COLO829 (cell line): ENCODE measurements at regions not wholly inside any gene's neighbourhood (a gene's known extent, or its start where the extent isn't known, plus 50 kb on each side); places are given as distances from the start of the nearest gene placed in this dataset.

Experiments used
- DNase-seq: peaks from one replicate; pipeline ENCODE4 v3.0.0; 2012; ENCODE audit warnings: low spot score

DNA sequence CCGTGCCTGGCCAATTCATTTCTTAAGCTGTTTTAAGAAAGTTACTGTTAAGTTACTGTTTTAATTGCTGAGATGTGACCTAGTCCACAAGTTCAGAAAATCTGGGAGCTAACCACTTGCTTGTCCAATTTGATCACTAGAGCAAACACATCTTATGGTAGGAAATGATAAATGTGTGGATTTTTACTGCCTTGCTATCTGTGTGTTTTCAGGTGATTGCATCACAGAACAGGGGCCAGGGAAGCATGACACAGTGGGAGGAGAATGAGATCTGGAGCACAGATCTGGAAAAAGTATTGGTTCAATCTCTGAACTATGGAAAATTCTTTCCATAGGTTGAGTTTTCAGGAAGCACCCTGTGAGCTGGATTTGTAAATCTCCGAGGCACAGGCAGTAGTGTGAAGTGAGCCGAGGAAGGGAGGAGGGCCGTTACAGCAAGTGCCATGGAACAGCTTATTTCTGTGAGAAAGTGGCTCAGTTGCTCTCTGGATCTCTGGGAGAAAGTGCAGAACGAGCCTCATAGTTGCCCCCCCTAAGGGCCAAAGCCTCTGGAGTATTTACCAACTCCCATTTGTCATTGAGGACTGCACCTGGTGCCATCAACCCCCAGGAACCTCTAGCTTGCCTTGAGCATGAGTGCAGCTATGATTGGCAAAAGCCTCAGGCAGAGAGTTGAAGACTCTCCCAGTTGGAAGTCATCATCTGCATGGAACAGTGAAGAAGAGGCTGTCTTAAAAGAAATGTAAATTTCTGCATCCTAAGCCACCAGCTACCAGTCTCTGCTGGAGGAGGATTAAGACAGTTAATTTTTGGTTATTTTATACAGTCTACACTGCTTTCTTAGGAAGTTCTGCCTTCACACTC, 161.8 kb upstream of the CLINT1 start:
- no peak for DNase-seq

DNA sequence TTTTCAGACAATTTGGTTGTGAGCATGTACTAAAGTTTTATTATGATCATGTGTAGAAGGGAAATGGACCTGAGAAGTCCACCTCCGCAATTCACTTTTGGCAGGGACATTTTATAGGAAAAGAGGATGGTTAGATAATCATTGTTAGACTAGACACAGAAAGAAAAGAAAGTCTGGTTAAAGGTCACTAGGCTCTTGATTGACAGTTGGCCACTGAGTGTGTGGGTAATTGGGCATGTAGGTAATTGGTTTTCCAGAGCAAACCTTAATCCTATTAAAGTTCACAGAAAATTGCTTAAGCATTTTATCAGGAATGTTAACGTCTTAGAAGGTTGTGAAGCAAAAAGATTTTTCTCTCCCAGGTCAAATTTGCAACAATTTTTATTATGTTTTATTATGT, 158.5 kb upstream of the CLINT1 start:
- no peak for DNase-seq

DNA sequence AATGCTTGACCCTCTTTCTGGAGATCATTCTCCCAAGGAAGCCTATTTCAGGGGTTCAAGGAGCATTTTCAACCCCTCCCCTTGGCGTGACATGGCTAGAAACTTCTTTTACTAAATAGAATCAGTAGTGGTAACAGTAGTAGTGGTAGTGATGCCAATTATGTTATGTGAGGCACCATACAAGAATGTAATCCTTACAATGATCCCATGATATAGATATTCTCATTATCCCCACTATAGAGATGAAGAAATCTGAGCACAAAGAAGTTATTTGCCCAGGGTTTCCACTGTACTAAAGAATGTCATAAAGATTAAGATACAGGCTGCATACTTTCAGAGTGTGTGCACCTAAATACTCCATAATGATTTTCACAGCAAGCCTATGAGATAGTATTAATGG, 155.4 kb upstream of the CLINT1 start:
- DNase-seq = peak; percentile 16

DNA sequence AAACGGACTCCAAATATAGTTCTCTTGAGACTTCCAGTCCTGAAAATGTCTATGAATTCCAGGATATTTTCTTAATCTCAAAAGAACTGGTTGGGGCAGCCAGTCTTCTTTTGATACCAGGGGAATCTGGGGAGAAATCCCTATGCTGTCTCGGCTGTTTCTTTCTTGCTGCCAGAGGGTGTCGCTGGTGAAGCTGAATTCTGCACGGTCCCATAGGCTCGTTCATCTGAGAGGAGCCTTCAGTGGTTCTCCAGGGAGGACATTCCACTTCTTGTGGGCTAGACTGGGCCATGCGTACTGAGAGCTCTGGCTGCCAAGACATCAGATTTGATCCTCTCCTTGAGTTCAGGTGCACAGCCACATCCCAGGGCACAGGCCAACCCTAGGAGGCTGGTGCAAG, 155.0 kb upstream of the CLINT1 start:
- peak; percentile 69 for DNase-seq

DNA sequence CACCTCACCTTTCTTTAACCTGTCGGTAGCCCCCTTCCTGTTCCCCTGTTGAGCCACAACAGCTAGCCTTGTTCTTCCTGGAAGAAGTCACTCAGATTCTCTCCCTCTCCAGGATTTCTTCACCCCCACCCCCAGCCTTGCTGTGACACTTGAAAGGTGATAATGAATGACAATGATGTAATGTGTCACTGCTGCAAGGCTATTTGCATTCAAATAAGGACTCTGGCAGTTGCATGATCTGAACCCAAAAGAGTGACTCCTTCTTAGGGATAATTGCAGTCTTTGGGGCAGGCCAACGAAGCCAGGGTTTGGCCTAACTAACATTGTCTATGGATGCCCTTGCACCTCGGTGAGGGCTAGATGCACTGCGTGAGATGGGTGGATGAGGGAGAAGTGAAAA, 154.4 kb upstream of the CLINT1 start:
- no peak for DNase-seq

DNA sequence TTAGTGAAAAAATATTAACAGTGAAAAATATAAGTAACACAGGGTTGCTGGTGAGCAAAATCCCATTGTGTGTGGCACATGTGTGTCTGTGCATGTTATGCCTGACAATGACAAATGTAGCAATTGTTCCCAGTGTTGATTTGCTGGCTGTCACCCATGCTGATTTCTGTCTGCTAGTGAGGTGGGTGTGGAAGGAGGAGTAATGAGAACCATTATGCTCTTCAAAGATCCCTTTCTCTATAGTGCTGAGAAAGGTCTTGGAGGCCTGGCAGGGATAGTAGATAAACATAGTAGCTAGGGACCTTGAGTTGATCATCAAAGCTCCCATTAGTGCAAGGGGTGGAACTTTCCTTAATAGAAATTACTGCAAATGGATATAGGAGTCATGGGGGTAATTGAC, 152.5 kb upstream of the CLINT1 start:
- DNase-seq = no peak

DNA sequence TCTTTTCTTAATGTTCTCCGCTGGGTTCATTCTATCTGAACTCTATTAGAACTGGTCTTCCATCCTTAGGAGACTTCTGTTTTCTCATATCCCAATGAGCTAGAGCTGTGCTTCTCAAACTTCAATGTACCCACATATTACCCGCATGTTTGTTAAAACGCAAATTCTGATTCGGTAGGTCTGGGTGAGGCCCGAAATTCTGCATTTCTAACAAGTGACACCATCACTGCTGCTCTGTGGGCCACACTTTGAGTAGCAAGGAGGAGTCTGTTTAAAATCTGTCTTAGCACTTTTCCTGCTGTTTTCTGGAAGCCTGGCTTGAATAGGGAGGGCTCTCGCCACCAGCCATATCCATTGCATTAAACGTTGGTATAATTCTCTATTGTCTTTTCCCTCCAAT, 151.9 kb upstream of the CLINT1 start:
- DNase-seq = no peak

DNA sequence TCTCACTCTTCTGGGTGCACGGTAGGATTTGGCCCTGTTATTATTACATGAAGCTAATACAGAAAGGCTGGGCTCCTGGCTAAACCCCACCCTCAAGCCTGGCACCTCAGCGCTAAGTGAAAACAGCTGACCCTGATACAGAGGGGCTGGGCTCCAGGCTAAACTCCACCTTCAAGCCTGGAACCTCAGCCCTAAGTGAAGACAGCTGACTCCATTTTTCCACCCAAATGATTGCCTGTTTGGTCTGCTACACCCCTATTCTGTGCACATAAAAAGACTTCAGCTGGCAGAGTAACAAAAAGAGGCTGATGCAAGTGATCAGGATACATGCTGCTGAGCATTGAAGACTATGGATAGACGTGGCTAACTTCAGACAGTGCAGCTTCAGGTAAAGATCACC, 148.4 kb upstream of the CLINT1 start:
- no peak for DNase-seq

DNA sequence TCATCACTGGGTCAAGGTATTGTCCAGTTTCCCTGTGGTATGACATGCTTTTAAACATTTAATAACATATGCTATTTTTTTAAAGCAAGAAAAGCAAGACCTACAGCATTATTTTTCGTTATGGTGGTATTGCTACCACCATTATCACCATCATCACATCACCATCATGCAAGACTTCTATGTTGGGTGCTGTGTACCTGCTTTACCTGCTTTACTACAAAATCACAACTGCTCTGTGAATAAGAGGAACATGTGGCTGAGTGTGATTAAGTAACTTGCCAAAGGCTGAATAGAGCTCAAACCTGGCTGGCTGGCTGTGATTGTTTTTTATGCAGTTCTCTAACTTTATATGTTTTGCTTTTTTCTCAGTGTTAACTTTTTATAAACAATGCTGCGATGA, 140.8 kb upstream of the CLINT1 start:
- DNase-seq = no peak

DNA sequence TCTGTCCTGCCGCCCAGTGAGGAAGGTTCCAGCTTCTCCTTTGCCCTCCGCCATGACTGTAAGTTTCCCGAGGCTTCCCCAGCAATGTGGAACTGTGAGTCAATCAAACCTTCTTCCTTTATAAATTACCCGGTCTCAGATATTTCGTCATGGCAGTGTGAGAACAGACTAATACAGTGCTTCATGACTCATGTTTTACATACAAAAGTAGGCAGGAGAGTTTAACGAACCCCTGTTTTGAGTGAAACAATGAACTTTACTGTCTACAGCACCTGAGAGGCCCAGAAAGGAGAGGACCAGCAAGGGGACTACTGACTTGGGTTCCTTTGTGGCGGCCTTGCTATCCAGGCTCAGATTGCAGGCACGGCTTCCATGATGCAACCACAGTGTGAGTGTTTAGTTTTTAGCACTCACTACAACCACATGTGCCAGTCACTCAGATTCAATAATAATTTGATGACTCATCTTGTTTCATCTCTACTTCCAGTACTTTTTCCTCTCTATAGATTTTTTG, 139.1 kb upstream of the CLINT1 start:
- peak; percentile 8 for DNase-seq

DNA sequence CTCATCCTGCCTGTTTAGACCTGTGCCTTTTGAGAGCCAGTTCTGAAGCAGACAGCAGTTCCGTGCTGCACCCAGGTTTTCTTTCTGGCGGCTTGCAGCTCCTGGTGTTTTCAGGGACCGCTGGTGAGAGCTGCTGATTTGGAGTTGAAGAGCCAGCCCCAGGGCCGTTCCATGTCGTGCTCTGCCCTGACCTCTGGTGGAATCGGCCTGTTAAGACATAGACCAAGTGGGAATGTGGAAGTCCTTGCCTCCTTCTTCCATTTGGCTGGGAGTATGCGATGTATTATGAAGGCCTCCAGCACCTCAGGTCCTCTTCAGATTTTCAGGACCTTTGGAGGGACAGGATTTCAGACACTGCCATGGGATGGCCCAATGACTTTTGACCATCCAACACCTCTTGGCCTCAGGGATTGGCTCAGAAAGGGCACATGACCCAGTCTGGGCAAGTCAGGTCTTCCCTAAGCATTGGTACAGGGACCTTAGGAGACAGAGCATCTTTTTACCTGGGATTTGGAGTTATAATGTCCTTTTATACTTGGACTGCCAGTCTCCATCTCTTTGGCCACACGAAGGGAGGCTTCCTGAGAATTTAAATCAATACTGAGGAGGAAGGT, 136.1 kb upstream of the CLINT1 start:
- DNase-seq = peak; percentile 63

DNA sequence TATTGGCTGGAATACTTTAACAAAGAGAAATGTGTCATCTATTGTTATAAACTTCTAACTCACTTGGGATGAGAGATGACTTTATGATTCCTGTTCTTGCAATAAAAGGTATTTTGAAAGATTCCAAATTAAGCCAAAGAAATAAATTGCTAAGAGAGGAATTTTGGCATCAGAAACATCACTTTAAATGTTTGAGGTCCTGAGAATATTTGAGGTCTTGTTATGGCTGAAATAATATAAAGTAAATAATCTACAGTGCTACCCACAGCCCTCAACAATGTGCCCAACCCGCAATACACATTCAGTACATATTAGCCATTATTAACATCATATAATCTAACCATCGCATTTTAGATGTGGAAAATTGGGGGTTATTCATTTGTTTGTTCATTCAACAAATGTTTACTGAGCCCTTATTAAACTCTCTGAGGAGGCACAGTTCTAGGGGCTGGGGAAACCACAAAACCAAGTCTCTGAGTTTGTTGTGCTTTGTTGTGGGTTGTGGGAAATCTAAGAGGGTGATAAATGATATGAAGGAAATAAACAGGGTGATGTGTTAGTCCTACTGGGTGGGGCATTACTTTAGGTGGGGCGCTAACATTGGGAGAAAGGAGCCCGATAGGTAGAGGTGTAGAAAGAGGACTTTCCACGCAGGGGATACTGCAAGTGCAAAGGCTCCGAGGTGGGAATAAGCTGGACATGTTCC, 135.2 kb upstream of the CLINT1 start:
- DNase-seq = no peak

DNA sequence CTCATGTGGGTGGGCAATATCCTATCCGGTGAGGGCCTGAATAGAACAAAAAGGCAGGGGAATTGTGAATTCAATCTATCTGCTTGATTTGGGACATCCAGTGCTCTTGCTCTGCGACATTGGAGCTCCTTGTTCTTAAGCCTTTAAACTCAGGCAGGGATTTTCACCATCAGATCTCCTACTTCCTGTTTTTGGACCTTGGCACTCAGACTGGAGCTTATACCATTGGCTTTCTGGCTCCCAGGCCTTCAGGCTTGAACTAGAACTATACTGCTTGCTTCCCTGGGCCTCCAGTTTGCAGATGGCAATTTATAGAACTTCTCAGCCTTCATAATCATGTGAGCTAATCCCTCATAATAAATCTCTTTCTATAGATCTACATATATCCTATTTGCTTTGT, 134.3 kb upstream of the CLINT1 start:
- DNase-seq = no peak

DNA sequence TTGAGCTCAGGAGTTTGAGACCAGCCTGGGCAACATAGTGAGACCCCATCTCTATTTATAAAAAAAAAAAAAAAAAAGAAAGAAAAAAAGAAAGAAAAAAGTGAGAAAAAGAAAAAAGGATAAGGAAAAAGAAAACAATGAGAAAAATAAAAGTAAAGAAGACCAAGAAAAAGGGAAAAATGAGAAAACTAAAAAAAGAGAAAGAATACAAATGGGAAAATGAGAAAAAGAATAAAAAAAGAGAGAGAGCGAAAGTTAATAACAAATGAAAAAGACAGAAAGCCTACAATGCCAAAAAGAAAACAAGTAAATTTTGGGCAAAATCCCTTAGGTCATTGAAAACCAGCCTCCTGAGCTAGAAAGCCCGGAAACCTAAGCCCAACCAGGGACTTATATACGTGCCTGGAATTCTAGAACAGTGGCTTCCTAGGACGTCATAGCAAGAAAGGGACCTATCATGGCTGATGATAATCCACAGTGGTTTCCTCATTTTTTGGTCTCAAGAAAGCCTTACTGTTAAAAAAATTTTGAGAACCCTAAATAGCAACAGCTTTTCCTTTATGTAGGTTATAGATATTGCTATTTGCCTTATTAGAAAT, 131.7 kb upstream of the CLINT1 start:
- no peak for DNase-seq

DNA sequence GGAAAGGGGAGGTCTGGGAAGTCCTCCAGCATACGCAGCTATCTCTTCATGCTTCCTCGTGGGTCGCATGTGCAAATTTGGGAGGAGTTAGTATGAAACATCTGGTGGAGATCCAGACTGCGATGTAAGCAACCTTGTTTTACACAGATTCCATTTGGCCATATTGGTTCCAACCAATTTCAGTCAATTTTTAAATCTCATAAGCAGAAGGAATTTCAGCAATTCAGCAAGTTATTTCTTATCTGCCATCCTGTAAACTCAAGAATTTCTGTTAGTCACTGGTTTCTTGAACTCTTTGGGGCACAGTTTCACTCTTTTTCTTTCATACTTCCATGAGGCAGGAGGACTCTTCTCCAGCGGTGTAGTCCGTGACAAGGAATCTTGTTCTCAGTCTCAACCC, 130.4 kb upstream of the CLINT1 start:
- no peak for DNase-seq

DNA sequence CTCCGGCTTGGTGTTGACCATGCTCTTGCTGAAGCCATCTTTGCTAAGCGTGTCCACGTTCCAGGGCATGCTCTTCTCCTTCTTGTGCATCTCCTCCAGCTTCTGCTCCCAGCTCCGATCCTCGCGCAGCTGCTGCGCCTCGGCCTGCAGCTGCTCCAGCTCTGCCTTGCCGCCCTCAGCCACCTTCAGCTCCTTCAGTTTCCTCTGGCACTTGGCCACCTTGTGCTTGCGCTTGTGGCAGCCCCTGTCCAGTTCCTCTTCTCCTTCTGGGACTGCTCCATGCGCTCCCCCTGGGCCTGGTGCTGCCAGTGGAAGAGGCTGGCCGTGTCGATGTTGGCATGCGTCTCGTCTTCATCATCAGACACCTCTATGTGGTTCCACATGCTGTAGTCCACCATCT, 128.3 kb upstream of the CLINT1 start:
- DNase-seq = no peak

DNA sequence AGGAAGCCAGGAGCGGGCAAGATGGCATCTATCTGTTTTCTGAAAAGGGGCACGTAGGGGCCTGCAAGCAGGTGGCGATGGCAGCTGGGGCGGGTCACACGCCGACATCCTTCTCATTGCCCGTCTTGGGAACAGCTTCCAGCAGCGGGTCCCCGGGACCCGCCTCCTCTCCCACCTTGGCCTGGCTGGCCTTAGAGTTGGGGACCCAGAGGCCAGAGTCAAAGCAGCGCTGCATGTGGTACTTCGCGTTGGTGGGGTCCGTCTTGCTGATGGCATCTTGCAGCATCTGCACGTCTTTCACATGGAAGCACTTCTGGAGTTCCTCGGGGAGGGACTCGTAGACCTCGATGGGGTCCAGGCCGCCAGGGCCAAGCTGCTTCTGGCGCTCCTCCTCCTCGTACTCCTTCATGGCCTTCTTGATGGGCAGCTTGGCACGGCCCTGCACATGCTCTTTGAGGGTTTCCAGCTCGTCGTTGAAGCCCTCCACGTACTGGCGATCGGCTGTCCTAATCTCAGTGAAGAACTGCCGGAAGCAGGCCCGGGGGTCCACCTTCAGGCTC, 127.6 kb upstream of the CLINT1 start:
- DNase-seq = no peak

DNA sequence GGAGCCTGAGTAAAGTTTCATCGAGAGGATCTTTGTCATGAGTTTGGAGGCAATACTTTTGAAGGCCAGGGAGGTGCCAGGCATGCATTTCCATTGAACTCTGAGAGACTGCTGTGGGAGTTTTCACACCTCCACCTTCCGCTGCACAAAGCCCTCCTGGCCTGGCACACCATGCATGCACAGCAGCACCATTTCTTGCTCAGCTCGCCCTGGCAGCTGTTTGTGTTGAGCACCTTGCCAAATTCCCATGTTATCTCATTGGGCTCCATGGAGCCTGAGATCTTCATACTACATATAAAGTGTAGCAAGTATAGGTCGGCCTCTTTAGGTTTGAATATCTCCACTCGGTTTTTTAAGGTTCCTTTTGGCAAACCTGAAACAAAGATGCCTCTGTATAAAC, 125.7 kb upstream of the CLINT1 start:
- no peak for DNase-seq

DNA sequence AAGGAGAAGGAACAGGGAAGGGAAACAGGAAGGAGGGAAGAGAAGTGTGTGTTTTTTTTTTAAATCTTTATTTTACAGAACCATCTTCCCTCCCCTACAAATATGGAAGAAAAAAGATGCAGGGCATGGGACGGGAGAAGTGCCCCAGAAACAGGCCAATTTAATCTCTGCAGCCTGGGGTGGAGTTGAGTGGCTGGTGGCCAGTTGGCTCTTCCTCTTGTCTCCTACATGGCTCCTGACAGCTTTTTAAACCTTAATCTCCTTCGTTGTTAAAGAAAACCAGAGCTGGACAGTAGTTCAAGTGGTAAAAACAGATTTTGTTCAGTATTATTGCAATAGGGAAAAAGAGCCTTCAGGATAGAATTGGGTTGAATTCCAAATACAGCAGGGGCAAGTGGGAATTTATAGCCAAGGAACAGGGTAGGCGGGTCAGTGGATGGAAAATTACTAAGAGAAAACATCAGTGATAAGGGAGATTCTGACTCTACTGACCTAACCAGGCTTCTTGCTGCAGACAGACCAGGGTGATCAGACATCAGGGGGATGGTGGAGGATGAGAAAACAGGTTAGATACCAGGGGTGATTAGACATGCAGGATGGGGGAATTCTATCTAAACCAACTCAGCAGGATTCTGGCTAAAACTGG, 125.1 kb upstream of the CLINT1 start:
- DNase-seq = no peak

DNA sequence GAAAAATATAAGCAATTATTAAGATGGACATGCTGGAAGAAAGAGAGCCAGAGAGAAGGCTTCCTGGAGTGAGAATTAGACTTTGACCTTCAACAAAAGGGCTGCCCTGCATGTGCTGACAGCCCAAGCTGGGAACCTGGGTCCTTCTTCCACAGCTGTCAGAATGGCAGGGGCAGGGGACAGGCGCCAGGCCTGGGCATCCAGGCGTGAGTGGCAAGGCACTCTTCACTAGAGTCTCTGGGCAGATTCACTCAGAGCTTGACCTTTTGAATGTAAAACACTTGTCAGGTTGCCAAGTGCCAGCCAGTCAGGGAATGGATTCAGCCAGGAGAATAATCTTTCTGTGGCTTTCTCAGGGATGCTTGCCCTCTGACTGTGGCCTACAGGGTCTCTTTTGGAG, 119.1 kb upstream of the CLINT1 start:
- DNase-seq = no peak

DNA sequence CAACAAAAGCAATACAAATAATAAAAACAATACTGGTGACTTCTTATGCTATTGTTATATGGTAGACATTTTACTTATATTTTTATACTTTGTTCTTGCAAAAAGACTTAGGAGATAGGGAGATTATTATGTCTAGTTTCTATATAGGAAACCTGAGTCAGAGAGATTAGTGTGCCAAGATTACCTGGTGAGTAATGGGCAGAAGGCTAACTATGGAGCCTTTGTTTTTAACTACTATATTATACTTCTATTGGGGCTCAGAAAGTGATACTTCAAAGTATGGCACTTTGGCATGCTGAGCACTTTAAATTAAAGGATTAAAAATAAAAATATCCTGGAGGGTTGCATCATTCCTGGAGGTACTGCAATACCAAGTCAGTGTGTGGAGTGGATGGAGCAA, 117.5 kb upstream of the CLINT1 start:
- no peak for DNase-seq

DNA sequence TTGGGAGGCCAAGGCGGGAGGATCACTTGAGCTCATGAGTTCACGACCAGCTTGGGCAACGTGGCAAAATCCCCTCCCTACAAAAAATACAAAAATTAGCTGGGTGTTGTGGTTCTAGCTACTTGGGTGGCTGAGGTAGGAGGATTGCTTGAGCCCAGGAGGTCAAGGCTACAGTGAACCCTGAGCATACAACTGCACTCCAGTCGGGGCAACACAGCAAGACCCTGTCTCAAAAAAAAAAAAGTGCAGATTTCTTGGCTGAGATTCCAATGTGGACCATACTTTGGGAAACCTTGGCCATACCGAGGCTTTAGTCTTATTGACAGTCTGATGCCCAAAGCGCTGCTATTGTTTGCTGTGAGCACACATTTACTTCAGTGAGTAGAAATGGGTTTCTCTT, 113.6 kb upstream of the CLINT1 start:
- no peak for DNase-seq
